ENCODE measurements at regions not wholly inside any gene's neighbourhood (a gene's known extent, or its start where the extent isn't known, plus 50 kb on each side); places are given as distances from the start of the nearest gene placed in this dataset.

- DNase-seq = no peak
These were observed 60.1 kb upstream of the GSE1 start for GRCh38 chr16:85552980-85553435.

GRCh38 chr16:85553436-85554113, 59.5 kb upstream of the GSE1 start:
- no peak for DNase-seq

DNA sequence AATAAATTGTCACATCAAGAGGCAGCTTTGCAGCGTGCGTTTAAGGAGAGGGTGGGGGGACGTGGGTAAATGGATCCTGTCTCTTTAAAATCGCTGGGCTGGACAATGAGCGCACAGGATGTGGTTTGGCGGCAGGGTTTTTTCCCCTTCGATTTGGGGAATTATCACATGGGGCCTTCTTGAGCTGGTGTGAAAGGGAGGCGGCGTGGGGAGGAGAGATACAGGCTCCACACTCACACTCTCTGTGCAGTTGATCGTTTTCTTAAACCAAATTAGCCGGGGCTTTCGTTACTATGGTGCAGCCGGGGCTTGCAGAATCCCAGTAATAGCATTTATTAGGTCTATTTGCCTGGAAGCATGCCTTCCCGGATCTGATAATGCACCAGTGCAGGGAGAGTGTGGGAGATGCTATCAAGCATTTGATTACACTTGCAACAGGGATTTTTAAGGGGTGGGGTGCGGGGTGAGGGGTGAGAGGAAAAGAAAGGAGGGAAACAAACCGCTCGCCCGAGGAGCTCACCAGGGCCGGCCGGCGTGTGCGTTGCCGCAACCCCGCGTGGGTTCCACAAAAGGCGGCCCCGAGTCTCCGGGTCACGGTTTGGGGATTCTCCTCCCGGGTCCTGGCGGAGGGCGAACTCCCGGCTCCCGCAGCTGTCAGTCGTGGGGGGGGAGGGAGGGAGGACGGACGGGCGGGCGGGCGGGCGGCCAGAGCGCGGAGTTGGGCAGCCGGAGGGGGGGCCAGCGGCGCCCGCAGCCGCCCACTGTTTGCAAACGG, 58.8 kb upstream of the GSE1 start:
- peak; percentile 50 for DNase-seq

GRCh38 chr16:85554889-85555718, 58.0 kb upstream of the GSE1 start:
- DNase-seq = no peak

DNA sequence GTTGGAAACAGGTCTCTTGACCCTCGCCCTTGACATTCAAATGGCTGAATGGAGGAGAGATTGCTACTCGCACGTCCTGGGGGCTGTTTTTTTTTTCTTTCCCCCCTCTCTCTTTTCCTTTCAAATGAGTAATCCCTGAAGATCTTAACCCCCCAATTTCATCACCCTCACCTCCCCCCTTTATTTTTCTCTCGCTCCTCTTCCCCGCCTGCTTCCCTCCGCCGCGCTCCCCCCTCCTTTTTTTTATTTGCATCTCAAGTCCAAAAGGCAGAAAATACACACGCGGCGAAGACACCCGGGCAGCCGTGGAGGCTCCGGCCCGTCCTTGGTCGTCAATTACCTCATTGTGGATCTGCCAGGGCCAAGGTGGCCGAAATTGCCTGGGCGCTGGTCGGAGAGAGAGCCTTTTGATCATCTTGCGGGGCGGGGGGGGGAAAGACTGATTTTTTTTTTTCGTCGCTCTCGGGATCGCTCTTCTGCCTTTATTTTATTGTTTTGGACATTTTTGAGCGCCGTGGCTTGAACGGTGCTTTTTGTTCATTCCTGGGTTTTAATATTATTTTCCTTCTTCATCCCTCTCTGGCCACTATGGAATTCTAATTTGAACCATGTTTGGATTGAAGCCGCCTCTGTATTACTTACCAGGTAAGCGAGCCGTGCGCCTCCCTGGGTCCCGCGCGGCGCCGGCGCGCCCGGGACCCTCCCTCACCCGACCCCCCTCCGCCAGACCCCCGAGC, 57.2 kb upstream of the GSE1 start:
- DNase-seq = no peak

DNA sequence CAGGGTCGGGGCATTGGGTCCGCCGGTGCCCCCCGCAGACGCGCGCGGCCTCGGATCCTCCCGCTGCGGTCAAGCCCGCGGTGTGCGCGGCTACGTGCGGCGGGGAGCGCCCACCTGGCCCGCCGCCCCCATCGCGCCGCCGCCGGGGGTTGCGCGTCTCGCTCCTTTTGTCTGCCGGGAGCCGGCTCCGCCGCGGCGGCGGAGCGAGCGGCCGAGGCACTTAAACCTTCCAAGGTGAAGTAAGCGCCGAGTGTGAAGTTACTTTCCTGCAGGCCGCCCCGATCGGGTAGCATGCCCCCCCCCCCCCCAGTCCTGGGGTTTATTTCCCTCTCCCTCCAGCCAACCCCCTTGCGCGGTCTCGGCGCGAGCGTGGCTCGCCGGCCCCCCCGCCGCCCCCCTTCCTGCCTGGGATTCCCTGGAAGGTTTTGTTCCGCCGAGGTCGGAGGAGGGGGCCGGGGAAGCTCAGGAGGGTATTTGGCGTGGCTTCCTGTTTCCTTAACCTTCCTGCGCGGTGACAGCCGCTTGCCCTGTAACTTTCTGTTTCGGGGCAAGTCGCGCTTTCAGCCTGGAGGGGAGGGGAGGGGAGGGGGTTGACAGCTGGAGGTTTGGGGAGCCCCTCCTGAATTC, 56.6 kb upstream of the GSE1 start:
- no peak for DNase-seq

DNA sequence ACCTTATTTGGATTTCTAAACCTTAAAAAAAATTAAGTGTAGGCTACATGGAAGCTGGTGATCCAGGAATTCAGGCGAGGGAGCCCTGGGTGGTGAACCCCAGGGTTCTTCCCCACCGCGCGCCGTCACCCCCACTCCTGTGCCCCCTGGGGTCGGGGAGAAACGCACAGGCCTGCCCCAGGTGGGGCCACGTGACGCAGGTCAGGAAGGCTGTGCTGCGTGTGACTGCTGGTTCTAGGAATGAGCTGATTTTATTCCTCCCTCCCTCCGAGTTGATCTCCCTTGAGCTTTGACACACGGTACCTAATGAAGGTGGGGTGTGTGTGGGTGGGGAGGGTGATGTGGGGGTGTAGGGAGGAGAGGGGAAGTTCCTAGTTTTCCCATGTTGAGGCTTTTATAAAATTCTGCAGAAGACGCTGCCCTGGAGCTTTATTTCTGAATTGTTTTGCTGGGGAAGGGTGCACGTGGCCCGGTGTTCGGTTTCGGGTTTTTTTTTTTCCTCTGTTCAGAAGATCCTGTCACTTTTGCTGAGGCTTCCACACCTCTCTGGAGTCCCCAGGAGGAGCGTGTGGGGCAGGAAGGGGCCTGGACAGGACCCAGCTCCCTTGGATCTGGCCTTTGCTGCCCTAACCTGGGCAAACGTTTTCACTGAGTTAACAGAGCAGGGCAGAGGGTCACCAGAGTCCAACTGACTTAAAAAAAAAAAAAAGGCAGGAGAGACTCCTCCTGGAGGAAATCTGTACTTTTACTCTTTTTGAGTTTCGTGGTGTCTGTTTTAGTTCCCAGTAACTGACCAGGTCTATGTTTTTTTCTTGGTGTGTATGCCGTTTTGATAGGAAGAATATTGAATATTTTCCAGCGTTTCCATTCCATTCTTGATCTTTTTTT, 55.8 kb upstream of the GSE1 start:
- no peak for DNase-seq

DNA sequence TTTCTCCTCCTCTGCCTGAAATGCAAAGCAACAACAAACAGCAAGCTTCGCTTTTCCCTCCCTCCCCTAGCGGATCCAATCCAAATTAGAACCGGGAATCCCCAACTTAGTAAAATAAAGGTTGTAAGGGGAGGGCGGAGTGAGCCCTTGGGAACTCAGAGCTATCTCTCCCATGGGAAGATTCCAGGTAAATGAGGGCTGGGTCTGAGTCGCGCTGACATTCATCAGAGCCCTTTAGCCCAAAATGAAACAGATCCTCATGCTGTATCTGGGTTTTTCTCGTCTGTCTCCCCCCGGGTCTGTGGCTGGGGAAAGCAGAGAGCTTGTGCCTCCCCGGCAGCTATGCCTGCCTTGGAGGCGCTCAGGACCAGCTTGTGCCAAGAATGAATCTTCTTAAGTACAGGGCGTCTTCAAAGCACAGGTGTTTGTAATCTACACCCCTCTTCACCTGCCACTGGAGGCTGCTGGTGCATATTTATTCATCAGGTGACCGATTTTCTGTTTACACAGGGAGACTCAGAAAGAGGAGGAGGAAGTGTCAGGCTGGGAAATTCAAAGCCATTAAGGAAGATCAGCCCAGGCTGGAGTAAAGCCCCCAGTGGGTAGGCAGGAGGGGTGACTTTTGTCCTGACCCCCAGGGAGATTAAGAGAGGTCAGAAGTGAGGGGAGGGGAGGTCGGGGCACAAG, 55.0 kb upstream of the GSE1 start:
- DNase-seq = no peak

- no peak for DNase-seq
These were observed 52.2 kb upstream of the GSE1 start for GRCh38 chr16:85560932-85561247.

- no peak for DNase-seq
These were observed 51.7 kb upstream of the GSE1 start for GRCh38 chr16:85561248-85562092.

DNA sequence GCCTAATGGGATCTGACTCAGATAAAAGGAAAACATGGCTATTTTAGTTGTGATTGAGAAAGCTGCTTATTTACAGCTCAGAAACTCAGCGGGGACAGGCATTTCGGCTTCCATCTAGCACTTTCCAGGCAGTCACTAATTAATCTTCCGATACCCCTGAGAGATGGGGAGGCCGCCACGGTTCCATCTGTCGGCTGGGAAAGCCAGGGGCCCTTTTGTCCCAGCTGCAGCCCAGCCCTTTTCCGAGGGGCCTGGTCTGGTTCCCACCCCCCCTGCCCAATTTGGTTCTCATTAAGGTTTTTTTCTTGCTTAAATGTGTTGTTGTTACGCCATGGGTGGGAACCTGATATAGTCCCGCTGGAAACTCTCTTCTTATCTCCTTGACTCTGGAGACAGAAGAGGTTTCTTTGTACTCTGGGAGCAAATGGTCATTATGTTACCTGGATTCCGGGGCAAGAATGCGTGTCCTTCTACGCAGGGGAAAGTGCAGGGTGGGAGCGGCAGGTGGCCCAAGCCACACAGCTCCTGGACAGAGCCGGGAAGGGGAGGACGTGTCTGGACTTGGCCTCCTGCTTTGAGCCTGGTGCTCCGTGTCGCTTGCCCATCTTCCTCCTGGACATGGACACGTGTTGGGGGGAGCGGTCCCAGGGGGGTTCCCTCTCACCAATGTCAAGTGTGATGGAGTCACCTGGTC, 50.9 kb upstream of the GSE1 start:
- DNase-seq = no peak

DNA sequence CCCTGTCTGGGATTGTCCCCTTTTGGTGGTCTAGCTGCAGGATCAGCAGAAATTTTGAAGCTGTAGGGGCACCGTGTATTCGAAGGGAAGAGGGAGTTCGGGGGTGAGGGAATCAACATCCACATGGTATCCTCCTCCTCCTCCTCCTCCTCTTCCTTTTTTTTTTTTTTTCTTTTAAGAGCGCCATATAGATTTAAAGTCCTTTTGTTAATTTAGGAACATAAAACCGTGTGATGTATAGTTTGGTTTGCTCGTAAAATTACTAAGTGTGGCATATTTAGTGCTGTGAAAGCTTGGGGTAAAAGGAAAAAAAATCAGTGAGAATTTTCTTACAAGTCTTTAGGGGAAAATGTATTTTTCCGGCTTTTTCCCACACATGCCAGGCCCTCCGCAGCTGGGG, 50.1 kb upstream of the GSE1 start:
- DNase-seq = no peak

Data from GOT3 (cell line).